B cell (primary cell): ENCODE measurements at regions not wholly inside any gene's neighbourhood (a gene's known extent, or its start where the extent isn't known, plus 50 kb on each side); places are given as distances from the start of the nearest gene placed in this dataset.

Experiments
- ATAC-seq: fragments of 200-7000 bp; cut with Tn5 transposase; one replicate; pipeline ENCODE4 v1.10.0; 2021; ENCODE audit warnings: low read depth, mild to moderate bottlenecking, moderate number of reproducible peaks, moderate library complexity
- CTCF ChIA-PET: fragments of 350-600 bp; sonication (Branson Sonifier 250); formaldehyde crosslinking; loops from one replicate; lab custom pipeline; 2021; ENCODE audit warnings: antibody characterized with exemption, inconsistent platforms; lab: Charles Lee
- POLR2A ChIA-PET: fragments of 350-600 bp; sonication (Branson Sonifier 250); formaldehyde crosslinking; loops from one replicate; lab custom pipeline; 2021; ENCODE audit warnings: antibody characterized with exemption; lab: Charles Lee
- DNase-seq: peaks from one replicate; pipeline ENCODE4 v3.0.0; 2013
- H2AFZ ChIP-seq: 2 replicates; pipeline ENCODE4 v1.6.1; 2012; ENCODE audit warnings: mild to moderate bottlenecking, low read depth, low read length; ENCODE audit not compliant: insufficient read depth, poor library complexity, severe bottlenecking
- H3K27ac ChIP-seq, 2 donors: 1 replicate in 1 of 2; 2 replicates in 1 of 2; pipeline ENCODE4 v1.5.1; 2012 to 2013; ENCODE audit warnings: low read length in 2 of 2, mild to moderate bottlenecking in 2 of 2, moderate library complexity in 1 of 2
- H3K27me3 ChIP-seq, 4 experiments: fragments of 200-600 bp in 1 of 4; sonication (generic) in 1 of 4; replicated peaks in 1 of 4; 1 replicate in 2 of 4; 2 replicates in 2 of 4; pipeline versions ENCODE4 v1.6.1 to v1.7.0; 2013 to 2016; ENCODE audit warnings: low read length in 3 of 4, mild to moderate bottlenecking in 2 of 4, mixed read lengths in 1 of 4, moderate library complexity in 1 of 4; ENCODE audit not compliant: insufficient read depth in 4 of 4, control insufficient read depth in 3 of 4; ENCODE audit errors: control extremely low read depth in 1 of 4
- H3K36me3 ChIP-seq, 2 experiments: replicated peaks in 1 of 2; 1 replicate in 1 of 2; 2 replicates in 1 of 2; pipeline versions ENCODE4 v1.6.1 to v1.7.1; 2013; ENCODE audit warnings: low read length in 1 of 2; ENCODE audit not compliant: insufficient read depth in 2 of 2, control insufficient read depth in 1 of 2; ENCODE audit errors: control extremely low read depth in 1 of 2, extremely low read depth in 1 of 2
- H3K4me1 ChIP-seq, 2 donors: fragments of 200-600 bp in 1 of 2; sonication (generic) in 1 of 2; 1 replicate in 1 of 2; 2 replicates in 1 of 2; pipeline versions ENCODE4 v1.5.1 to v1.6.1; 2013 to 2017; ENCODE audit warnings: low read length in 2 of 2; ENCODE audit not compliant: control insufficient read depth in 2 of 2, insufficient read depth in 2 of 2
- H3K4me2 ChIP-seq: replicated peaks from 2 replicates; pipeline ENCODE3; 2012; ENCODE audit warnings: mild to moderate bottlenecking, low read depth, low read length; ENCODE audit not compliant: poor library complexity, severe bottlenecking
- H3K4me3 ChIP-seq, 5 experiments: fragments of 200-600 bp in 1 of 5; sonication (generic) in 1 of 5; 1 replicate in 3 of 5; 2 replicates in 2 of 5; pipeline versions ENCODE4 v1.5.1 to v1.7.0; 2011 to 2016; ENCODE audit warnings: low read length in 4 of 5, mild to moderate bottlenecking in 4 of 5, low read depth in 2 of 5, control low read depth in 1 of 5, moderate library complexity in 1 of 5; ENCODE audit not compliant: insufficient read depth in 1 of 5; ENCODE audit errors: control extremely low read depth in 1 of 5, extremely low read depth in 1 of 5
- H3K79me2 ChIP-seq: fragments of 200-600 bp; sonication (generic); one replicate; pipeline ENCODE4 v1.6.0; 2016; ENCODE audit warnings: low read length; ENCODE audit not compliant: control insufficient read depth, insufficient read depth
- H3K9ac ChIP-seq: fragments of 200-600 bp; sonication (generic); 2 replicates; pipeline ENCODE4 v1.6.1; 2017; ENCODE audit warnings: mild to moderate bottlenecking, low read length, moderate library complexity
- H3K9me3 ChIP-seq, 3 donors: one replicate each; pipeline versions ENCODE4 v1.6.1 to v1.7.1; 2013; ENCODE audit warnings: low read length in 2 of 3; ENCODE audit not compliant: control insufficient read depth in 2 of 3, insufficient read depth in 1 of 3; ENCODE audit errors: control extremely low read depth in 1 of 3
- H4K20me1 ChIP-seq: 2 replicates; pipeline ENCODE4 v1.6.0; 2012; ENCODE audit warnings: mild to moderate bottlenecking, low read length; ENCODE audit not compliant: insufficient read depth, control insufficient read depth, poor library complexity, severe bottlenecking
- H3K27ac Mint-ChIP-seq: one replicate; pipeline ENCODE4 v1.8.0; 2021; ENCODE audit warnings: mixed read lengths
- H3K27me3 Mint-ChIP-seq: one replicate; pipeline ENCODE4 v1.8.0; 2021; ENCODE audit warnings: mixed read lengths
- H3K4me1 Mint-ChIP-seq: one replicate; pipeline ENCODE4 v1.8.0; 2021; ENCODE audit warnings: mixed read lengths
- H3K4me3 Mint-ChIP-seq: one replicate; pipeline ENCODE4 v1.8.0; 2021; ENCODE audit warnings: mixed read lengths
- H3K9me3 Mint-ChIP-seq: one replicate; pipeline ENCODE4 v1.8.0; 2022; ENCODE audit warnings: mixed read lengths; ENCODE audit not compliant: insufficient read depth
- EZH2 ChIP-seq: IDR thresholded peaks from 2 replicates; pipeline ENCODE4 v1.6.1; 2012; ENCODE audit warnings: borderline replicate concordance, low read depth, mild to moderate bottlenecking, moderate library complexity, low read length; ENCODE audit not compliant: insufficient read depth, poor library complexity, severe bottlenecking
- WGBS: methylation state at CpG from one replicate; pipeline ENCODE4 v1.1.5; 2013; ENCODE audit warnings: missing lambda C conversion rate; ENCODE audit not compliant: insufficient coverage; 5-methylcytosine and 5-hydroxymethylcytosine counted together
- intact Hi-C: fragments of 100-400 bp; cut with micrococcal nuclease; formaldehyde crosslinking; loops from one replicate; pipeline ENCODE4 v1.10.0; 2022
- TF ChIP-seq, protein P1 (sequence below): fragments of 200-600 bp; IDR thresholded peaks from one replicate; pipeline ENCODE4 v1.8.0; 2022; ENCODE audit warnings: antibody characterized with exemption, mild to moderate bottlenecking

DNA sequence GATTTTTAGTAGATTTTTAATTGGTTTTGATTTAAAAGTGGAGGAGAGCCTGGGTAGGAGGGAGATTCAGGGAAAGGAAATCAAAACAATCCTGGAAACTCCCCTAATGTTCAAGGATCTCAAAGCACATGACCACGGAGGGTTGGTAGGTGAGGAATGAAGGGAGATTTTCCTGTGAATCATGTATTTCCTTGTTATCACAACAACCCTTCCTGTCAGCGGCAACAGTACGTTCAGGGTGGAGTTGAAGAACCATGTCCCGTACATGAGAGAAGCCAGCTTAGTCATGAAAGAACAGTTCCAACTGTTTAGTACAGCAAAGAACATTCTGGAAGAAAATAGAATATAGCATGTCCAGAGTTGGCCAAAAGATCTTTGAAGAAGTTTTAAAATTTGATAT, 79.4 kb upstream of the SCAF8 start:
- Histone ChIP-seq H3K4me3 (no peak overlapping the region), H3K9me3 (peaks cover 0 to 3% (median 0%) of the 10 kb centered on the region in 3 donors), H3K4me2 (no peak overlapping the region), H3K27ac (no peak overlapping the region), H2AFZ (no peak overlapping the region), H4K20me1 (no peaks in the 10 kb centered on the region), H3K36me3 (no peaks in the 10 kb centered on the region), H3K79me2 (no peaks in the 10 kb centered on the region), H3K4me1 (no peaks in the 10 kb centered on the region), H3K9ac (no peak overlapping the region), H3K27me3 (no peaks in the 10 kb centered on the region)
- Mint-ChIP-seq H3K27ac (no peak overlapping the region), H3K4me1 (peaks cover 2% of the 10 kb centered on the region), H3K9me3 (no peaks in the 10 kb centered on the region), H3K27me3 (peaks cover 7% of the 10 kb centered on the region), H3K4me3 (no peak overlapping the region)
- intact Hi-C loops = no loop called here
- TF ChIP-seq, protein P1, sequence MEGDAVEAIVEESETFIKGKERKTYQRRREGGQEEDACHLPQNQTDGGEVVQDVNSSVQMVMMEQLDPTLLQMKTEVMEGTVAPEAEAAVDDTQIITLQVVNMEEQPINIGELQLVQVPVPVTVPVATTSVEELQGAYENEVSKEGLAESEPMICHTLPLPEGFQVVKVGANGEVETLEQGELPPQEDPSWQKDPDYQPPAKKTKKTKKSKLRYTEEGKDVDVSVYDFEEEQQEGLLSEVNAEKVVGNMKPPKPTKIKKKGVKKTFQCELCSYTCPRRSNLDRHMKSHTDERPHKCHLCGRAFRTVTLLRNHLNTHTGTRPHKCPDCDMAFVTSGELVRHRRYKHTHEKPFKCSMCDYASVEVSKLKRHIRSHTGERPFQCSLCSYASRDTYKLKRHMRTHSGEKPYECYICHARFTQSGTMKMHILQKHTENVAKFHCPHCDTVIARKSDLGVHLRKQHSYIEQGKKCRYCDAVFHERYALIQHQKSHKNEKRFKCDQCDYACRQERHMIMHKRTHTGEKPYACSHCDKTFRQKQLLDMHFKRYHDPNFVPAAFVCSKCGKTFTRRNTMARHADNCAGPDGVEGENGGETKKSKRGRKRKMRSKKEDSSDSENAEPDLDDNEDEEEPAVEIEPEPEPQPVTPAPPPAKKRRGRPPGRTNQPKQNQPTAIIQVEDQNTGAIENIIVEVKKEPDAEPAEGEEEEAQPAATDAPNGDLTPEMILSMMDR = no peak
- no peak for TF ChIP-seq EZH2
- ChIA-PET POLR2A (no interaction called here), CTCF (interaction anchor here (1.3 kb wide), 1 partner anchor 20 kb away, joined by 4 read pairs; no protein-coding TSS in a partner anchor)
- no CpG with 5 or more reads among the region's 4 CpGs for WGBS
- ATAC-seq (no peak), DNase-seq (no peak)

DNA sequence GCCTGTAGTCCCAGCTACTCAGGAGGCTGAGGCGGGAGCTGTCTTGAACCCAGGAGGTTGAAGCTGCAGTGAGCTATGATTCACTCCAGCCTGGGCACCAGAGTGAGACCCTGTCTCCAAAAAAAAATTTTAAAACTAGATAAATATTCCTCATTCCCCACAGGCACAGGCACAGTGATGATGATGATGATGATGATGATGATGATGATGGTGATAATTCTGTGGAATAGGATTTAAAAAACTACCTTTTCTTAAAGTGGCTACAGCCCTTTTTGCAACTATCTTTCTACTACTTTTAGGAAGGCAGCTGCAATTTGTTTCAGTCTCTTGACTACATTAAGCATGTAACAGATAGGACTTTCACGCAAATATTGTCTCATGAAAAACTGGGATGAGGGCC, 76.6 kb upstream of the SCAF8 start:
- intact Hi-C loops = no loop called here
- Histone ChIP-seq H3K27me3 (no peaks in the 10 kb centered on the region), H3K79me2 (no peaks in the 10 kb centered on the region), H3K9me3 (peaks cover 0 to 4% (median 0%) of the 10 kb centered on the region in 3 donors), H2AFZ (no peak overlapping the region), H3K9ac (no peak overlapping the region), H3K36me3 (no peaks in the 10 kb centered on the region), H4K20me1 (no peaks in the 10 kb centered on the region), H3K4me3 (no peak overlapping the region), H3K4me1 (no peaks in the 10 kb centered on the region), H3K4me2 (no peak overlapping the region), H3K27ac (no peak overlapping the region)
- H3K27ac Mint-ChIP-seq = no peak overlapping the region
- WGBS = 100% methylated on average over 1 of the region's 2 CpGs
- no peaks in the 10 kb centered on the region for H3K4me1 Mint-ChIP-seq
- no peak for DNase-seq
- no peaks in the 10 kb centered on the region for H3K9me3 Mint-ChIP-seq
- POLR2A ChIA-PET = no interaction called here
- no peak for ATAC-seq
- peaks cover 7% of the 10 kb centered on the region for H3K27me3 Mint-ChIP-seq
- no peak for TF ChIP-seq EZH2
- TF ChIP-seq, protein P1 = no peak
- CTCF ChIA-PET = no interaction called here
- no peak overlapping the region for H3K4me3 Mint-ChIP-seq
